ENCODE measurements at regions not wholly inside any gene's neighbourhood (a gene's known extent, or its start where the extent isn't known, plus 50 kb on each side); places are given as distances from the start of the nearest gene placed in this dataset.

GRCh38 chr11:112548641-112549040 lies 288.0 kb upstream of the PLET1 start:
- no peak for DNase-seq

DNA sequence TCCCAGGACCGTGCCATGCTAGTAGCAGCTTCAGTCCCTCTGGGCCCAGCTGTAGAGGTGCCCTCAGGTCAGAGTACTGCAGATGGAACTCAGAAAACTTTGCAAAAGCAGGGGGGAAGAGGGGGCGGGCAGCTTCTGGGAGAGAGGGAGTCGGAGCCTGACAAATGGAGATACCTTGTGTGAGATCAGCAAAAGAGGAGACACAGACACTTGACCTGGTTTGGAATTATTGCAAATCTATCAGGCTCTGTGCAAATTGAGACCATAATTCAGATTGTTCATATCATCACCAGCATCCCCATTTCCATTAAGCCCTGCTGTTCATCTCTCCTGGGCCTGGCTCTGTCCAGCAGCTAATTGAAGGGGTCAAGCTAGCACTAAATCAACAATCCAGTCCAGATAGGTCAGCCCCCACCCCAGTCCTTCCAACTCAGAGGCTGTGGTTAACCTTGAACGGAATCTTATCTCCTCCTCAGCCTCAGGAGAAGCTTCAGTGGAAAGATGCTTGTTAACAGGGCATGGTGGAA lies 292.6 kb upstream of the PLET1 start:
- no peak for DNase-seq

GRCh38 chr11:112554586-112554985 lies 293.9 kb upstream of the PLET1 start:
- DNase-seq: no peak

- DNase-seq: peak; percentile 71
These were observed 295.1 kb upstream of the PLET1 start for GRCh38 chr11:112555491-112556364.

DNA sequence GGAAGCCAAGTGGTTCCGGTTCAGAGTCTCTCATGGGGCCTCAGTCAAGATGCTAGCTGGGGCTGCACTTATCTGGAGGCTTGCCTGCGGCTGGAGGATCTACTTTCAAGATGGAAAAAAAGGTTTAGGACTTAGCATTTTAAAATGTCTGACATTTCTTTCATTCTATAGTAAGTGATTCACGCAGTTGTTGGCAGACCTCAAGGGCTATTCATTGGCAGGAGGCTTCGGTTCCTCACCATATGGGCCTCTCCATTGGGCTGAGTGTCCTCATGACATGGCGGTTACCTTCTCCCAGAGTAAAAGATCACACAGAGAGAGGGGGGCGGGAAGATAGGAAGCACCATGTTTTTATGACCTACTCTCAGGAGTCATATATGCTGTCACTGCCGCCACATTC lies 298.0 kb upstream of the PLET1 start:
- no peak for DNase-seq

DNA sequence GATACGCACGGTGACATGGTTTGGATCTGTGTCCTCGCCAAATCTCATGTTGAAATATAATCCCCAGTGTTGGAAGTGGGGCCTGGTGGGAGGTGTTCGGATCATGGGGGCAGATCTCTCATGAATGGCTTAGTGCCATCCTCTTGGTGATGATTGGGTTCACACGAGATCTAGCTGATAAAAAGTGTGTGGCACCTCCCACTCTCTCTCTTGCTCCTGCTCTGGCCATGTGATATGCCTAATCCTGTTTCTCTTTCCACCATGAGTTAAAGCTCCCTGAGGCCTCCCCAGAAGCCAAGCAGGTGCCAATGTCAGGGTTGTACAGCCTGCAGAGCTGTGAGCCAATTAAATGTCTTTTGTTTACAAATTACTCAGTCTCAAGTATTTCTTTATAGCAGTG lies 303.1 kb upstream of the PLET1 start:
- no peak for DNase-seq

- DNase-seq: no peak
These were observed 303.7 kb upstream of the PLET1 start for GRCh38 chr11:112564228-112564955.

- DNase-seq: no peak
These were observed 304.9 kb upstream of the PLET1 start for GRCh38 chr11:112565551-112565950.

- DNase-seq: no peak
These were observed 305.5 kb upstream of the PLET1 start for GRCh38 chr11:112566124-112566523.

DNA sequence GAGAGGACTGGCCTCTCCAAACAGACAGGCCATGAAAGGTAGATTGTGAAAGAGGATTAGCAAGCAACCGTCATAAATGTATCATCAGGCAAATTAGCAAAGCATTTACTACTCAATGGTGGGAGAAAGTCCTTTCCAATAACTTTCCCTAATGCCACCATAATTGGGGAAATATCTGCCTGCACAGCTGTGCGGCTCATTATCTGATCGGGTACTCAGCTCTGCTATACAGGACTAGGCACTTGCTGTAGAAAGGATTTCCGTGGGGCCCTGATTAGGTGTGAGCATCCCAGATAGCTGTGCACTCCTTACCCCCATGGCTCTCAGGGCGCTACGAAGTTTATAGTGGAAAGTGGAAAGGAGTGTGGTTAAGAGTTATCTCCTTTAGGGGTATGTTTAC lies 309.7 kb upstream of the PLET1 start:
- no peak for DNase-seq

- no peak for DNase-seq
These were observed 318.6 kb upstream of the PLET1 start for GRCh38 chr11:112579282-112579681.

- no peak for DNase-seq
These were observed 320.2 kb upstream of the PLET1 start for GRCh38 chr11:112580864-112581263.

DNA sequence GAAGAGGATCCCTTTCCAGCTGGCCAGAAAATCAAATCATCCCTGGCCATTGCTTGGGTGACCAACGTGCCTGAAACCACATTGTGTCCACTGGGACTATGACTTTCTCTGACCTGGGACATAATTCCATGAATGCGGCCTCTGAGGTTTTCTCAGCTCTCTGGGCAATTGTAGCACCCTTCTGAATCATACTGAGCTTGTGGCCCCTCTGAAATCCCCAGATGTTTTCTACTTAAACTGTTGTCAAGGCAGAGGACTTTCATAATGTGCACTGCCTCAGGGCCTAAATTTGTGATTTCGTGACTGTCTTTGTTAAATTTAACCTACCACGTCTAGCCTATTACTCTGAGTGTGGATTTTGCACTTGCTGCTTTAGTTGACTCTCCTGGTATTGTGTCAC lies 321.1 kb upstream of the PLET1 start:
- no peak for DNase-seq

DNA sequence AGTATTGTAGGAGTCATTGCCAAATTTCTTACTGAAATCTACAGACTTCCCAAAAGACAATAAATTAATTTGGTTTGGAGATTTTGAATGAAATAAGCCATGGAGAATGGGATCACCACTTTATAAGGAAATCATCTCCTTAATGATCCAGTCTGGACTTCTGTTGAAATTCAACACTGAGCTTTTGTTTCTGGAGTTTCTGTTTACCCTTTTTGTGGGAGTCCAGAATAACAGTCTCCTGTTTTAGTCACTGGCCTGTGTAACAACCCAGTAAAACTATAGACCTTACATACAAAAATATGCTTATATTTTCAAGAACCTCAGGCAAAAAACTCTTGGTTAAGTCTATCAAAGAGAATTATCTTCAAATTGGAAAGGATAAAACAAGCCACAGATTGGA lies 321.7 kb upstream of the PLET1 start:
- DNase-seq: no peak

DNA sequence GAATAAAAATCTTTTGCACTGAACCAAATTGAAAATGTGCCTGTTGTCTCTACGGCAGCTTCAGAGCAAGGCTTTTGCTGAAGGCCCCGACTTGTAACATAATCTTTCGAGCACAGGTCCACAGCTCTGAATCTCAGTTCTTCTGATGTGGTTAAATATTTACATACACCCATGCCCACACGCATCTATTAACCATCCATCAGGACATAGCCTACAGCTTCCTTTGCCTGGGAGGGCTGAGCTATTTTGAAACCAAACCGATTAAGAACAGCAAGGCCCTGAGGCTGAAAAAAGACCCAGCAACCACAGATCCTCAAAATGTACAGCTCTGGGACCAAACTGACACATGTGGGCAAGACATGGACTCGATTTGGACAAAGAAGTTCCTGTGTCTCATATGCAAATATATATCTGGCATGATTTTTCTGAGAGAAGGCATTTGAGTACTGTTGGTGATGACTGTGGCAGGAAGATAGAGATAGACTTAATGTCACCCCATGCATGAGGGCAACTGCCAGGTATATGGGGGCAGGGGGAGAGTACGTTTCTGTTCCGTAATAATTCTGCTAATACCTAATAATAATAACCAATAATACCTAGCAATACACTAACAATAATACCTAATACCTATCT lies 322.7 kb upstream of the PLET1 start:
- peak; percentile 43 for DNase-seq

GRCh38 chr11:112584672-112585071 lies 324.0 kb upstream of the PLET1 start:
- no peak for DNase-seq

DNA sequence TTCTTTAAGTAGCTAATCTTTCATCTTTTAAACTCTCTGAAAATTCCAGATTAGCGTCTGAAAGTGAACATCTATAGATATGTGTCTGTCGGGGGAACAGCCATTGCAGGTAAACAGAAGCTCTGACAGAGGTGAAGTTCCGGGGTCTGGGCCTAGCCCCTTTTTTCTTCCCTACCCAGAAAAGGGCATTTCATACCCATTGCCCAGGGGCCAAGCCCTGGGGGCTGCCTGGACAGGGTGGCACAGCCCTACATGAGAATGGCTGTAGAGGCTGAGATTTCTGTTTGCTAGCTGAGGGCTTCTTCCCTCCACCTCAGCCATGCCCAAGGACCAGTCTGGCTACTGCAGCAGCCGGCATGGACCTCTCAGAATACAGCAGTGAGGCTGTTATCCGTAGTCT lies 327.0 kb upstream of the PLET1 start:
- DNase-seq: no peak

- peak; percentile 81 for DNase-seq
These were observed 327.6 kb upstream of the PLET1 start for GRCh38 chr11:112588252-112588694.

- DNase-seq: no peak
These were observed 328.5 kb upstream of the PLET1 start for GRCh38 chr11:112589155-112589554.

GRCh38 chr11:112590764-112591163 lies 330.1 kb upstream of the PLET1 start:
- no peak for DNase-seq

- no peak for DNase-seq
These were observed 332.8 kb upstream of the PLET1 start for GRCh38 chr11:112593440-112593839.

- DNase-seq: no peak
These were observed 335.7 kb upstream of the PLET1 start for GRCh38 chr11:112596324-112596723.

GRCh38 chr11:112597286-112597790 lies 336.7 kb upstream of the PLET1 start:
- no peak for DNase-seq
